Activated CD8-positive, alpha-beta memory T cell treated with anti-CD3 and anti-CD28 coated beads, Interleukin-2, amount 50 U/mL, for 48 hours (primary cell): ENCODE measurements at regions not wholly inside any gene's neighbourhood (a gene's known extent, or its start where the extent isn't known, plus 50 kb on each side); places are given as distances from the start of the nearest gene placed in this dataset.
"Not testable (repeated sequence)": the region's sequence is repeated elsewhere in the genome, so short reads cannot be mapped to it uniquely, and the experiment has no call there.

Experiments used
- DNase-seq: peaks from one replicate; pipeline ENCODE4 v3.0.0-alpha.2; 2020

- no peak for DNase-seq
Observed at GRCh38 chr7:66505009-66505408, 123.7 kb upstream of the KCTD7 start.

- DNase-seq = no peak
Observed at GRCh38 chr7:66505531-66506451, 122.9 kb upstream of the KCTD7 start.

- not testable (repeated sequence) for DNase-seq
Observed at GRCh38 chr7:66506703-66507102, 122.0 kb upstream of the KCTD7 start.

GRCh38 chr7:66507764-66508296 is 120.9 kb upstream of the KCTD7 start:
- DNase-seq = no peak

GRCh38 chr7:66508431-66508830 is 120.2 kb upstream of the KCTD7 start:
- no peak for DNase-seq

GRCh38 chr7:66514050-66514449 is 114.6 kb upstream of the KCTD7 start:
- no peak for DNase-seq

- no peak for DNase-seq
Observed at GRCh38 chr7:66517212-66517909, 111.3 kb upstream of the KCTD7 start.

GRCh38 chr7:66518151-66518691 is 110.5 kb upstream of the KCTD7 start:
- no peak for DNase-seq

GRCh38 chr7:66521675-66522074 is 107.0 kb upstream of the KCTD7 start:
- no peak for DNase-seq

- no peak for DNase-seq
Observed at GRCh38 chr7:66522518-66522917, 106.2 kb upstream of the KCTD7 start.

- DNase-seq = no peak
Observed at GRCh38 chr7:66523409-66523808, 105.3 kb upstream of the KCTD7 start.

GRCh38 chr7:66524738-66525137 is 103.9 kb upstream of the KCTD7 start:
- no peak for DNase-seq

GRCh38 chr7:66526782-66527181 is 101.9 kb upstream of the KCTD7 start:
- not testable (repeated sequence) for DNase-seq

GRCh38 chr7:66528652-66529051 is 100.0 kb upstream of the KCTD7 start:
- no peak for DNase-seq

- no peak for DNase-seq
Observed at GRCh38 chr7:66529883-66530610, 98.6 kb upstream of the KCTD7 start.

- no peak for DNase-seq
Observed at GRCh38 chr7:66535414-66536329, 93.0 kb upstream of the KCTD7 start.

- no peak for DNase-seq
Observed at GRCh38 chr7:66537380-66537779, 91.3 kb upstream of the KCTD7 start.

- no peak for DNase-seq
Observed at GRCh38 chr7:66537876-66538275, 90.8 kb upstream of the KCTD7 start.

GRCh38 chr7:66539264-66539623 is 89.4 kb upstream of the KCTD7 start:
- DNase-seq = no peak

- no peak for DNase-seq
Observed at GRCh38 chr7:66539902-66540375, 88.7 kb upstream of the KCTD7 start.

GRCh38 chr7:66542049-66542448 is 86.6 kb upstream of the KCTD7 start:
- no peak for DNase-seq
